Kasumi-1 (cell line): ENCODE measurements at regions not wholly inside any gene's neighbourhood (a gene's known extent, or its start where the extent isn't known, plus 50 kb on each side); places are given as distances from the start of the nearest gene placed in this dataset.

ENCODE experiments used
- DNase-seq, 2 experiments: peaks; one replicate each; lab custom pipeline; 2025; lab: John Stamatoyannopoulos, UW

GRCh38 chr2:173647681-173648311 lies 293.1 kb downstream of the CDCA7 start:
- DNase-seq: no peak

DNA sequence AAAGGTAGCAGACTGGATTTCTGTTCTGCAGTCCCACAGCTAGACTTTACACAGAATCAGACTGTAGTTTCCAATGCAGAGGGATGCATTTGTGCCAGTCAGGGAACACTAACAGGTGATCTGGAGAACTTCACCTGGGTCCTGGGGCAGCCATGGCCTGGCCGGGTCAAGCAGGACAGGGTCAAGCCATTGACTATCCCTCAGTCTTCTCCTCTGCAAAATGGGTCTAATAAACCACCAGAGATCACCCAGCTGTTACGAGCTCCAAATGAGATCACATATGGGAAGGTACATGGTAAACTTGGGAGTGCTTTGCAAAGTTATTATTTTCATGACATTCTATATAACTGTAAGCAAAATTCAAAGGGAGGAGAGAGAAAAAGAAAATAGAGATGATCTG lies 294.1 kb downstream of the CDCA7 start:
- no peak for DNase-seq

DNA sequence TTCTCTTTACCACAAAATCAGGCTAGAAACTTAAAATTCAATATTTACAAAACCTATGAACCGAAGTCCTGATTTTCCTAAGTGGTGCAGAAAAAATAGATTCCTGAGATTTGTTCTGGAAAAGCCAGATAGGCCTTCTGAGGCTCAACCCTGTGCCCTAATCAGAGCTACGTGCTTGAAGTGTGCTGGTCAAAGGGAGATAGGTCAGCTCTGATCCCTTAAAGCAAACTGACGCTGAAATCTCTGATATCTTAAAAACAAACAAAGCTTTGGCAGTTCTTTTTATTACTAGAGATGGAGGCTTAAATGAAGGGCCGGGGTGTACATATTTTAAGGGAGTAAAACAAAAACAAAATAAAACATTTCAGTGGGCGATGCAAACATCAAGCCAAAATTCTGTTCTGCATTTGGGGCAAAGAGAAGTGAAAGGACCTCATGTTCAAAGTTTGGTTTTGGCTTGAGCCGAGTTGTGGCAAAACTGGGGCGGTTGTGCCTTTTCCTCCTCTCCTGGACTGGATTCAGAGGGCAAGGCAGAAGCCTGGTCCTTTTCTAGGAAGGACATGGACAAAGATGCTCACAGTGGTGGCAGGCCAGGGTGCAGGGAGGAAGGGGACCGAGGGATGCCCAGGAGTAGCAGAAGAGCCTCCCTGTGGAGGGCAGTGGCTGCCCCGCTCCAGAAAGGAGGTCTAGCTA lies 295.0 kb downstream of the CDCA7 start:
- DNase-seq: no peak

DNA sequence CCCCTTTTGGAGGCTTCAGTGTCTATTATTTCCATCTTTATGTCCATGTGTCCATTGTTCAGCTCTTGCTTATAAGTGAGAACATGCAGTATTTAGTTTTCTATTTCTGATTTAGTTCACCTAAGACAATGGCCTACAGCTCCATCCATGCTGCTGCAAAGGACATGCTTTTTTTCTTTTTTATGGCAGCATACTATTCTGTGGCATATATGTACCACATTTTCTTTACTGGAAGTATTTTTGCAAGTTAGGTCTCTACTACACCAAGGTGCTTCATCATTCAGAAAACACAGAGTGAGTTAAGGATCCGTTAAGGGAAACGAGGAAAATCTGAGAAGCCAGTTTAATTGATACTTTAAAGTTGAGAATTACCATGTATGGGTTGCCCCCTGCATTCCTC lies 297.2 kb downstream of the CDCA7 start:
- no peak for DNase-seq

- DNase-seq: no peak
Measured at GRCh38 chr2:173652311-173652710, 297.6 kb downstream of the CDCA7 start.

GRCh38 chr2:173652767-173653431 lies 298.2 kb downstream of the CDCA7 start:
- no peak for DNase-seq

DNA sequence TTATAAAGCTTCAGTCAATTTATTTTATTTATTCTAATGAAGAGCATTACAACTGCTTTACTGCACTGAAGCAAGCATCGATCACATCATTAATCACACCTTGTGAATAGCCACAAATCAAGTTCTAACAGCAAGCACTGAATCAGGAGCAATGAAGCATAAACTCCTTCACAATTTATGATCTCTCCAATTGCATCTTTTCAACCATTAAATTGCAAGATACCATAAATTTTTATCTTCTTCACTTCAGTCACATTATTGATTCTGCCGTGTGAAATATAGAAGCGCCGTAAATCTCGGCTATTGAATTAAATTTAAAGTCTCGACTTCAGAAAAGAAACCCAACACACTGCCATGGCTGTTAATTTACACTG lies 298.7 kb downstream of the CDCA7 start:
- no peak for DNase-seq

GRCh38 chr2:173654161-173654895 lies 299.7 kb downstream of the CDCA7 start:
- DNase-seq: no peak

DNA sequence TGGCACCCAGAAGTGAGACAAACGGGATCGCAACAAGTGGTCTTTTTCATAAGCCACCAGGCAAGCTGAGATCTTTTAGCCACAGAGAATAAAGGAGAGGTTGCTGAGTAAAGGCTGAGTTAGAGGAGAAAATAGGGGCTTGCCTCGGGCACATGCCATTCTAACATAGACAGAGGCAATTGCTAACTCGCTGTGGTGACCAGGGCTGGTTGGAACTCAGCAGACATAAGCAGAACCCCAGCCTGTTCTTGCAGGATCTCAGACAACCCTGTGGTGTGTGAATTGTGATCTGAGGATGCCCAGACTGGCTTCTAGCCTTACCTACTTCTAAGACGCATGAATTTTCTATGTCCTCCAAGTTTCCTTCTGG lies 300.2 kb downstream of the CDCA7 start:
- no peak for DNase-seq

GRCh38 chr2:173656086-173656485 lies 301.4 kb downstream of the CDCA7 start:
- no peak for DNase-seq

- no peak for DNase-seq
Measured at GRCh38 chr2:173657996-173658717, 303.5 kb downstream of the CDCA7 start.

DNA sequence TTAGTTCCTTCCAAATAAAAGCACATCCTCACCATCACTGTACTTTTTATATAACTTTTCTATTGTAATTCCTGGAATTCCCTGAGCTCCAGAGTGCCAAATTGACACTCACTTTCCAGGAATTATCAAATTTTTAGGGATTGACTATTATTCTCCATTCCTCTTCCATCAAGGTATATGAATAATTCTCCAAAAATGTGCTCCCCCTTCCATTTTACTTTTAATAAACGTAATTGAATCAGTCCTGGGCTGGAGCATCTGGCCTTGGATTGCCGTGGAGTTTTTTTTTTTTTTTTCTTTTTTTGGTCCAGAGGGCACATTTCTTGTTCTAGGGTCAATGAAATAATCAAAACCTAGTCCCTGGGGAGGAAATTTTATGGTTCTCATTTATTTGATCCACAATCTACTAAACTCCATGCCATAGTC lies 304.3 kb downstream of the CDCA7 start:
- DNase-seq: no peak

DNA sequence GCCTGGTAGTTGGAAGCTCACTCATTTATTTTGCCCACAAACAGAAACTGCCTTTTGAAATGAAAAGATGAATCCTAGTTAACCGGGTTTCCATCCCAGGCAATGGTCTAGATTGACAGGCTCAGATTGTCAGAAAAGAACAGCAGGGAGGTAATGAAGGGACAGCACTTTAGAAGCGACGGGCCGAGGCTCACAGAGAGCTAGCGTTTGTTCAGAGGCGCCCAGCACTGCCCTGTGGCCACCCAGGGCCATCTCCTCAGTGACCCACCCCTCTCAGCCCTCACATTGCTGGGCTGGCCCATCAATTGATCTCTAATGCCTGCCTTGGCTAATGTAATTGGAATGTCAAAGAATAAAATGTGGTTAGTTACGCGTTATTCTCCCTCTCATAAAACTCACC lies 304.8 kb downstream of the CDCA7 start:
- DNase-seq: no peak

- DNase-seq: no peak
Measured at GRCh38 chr2:173661586-173661985, 303.6 kb downstream of the SP3 start.

GRCh38 chr2:173663353-173663752 lies 301.8 kb downstream of the SP3 start:
- no peak for DNase-seq

DNA sequence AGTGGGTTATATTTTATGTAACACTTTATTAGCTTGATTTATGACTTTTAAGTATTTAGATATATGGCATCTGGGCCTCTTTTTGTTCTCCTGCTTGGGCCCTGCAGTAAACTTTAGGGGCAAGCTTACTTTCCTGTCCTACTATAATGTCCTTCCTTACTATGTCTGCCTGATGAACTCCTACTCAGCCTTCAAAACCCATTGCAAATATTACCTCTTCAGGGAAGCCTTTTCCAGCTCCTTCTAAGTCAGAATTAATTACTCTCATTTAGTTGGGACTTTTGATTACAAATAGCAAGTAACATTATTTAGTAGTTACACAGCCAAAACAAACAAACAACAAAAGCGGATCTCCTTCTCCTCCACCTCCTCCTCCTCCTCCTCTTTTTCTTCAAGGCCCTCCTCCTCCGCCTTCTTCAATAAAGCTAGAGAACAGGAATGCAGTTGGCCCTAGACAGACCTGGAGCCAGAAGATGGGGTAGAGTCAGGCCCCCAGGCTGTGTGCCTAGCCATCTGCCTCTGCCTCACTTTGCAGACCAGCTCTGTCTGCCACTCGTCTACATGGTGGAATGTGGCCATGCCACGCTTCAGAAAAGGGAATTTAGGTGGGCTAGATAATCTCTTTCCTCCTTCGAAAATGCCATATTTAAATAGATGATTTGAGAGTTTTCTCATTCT lies 301.2 kb downstream of the SP3 start:
- DNase-seq: no peak

DNA sequence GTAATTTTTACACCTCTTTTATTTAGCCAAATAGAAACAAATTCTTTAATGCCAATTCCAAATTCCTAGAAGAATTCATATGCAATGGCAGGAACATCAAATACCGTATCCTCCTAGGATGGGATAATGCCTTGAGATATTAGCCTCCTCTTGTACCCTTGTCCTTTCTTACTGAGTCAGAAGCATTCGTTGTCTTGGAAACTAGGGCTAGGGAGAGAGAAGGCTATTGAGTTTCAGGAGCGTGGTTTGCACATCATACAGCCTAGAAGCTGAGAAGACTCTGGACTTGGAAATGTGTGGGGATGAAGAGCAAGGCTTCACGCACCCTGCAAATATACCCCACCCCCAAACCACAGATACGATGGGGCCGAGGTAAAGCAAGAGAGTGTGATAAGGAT lies 300.7 kb downstream of the SP3 start:
- DNase-seq: no peak

DNA sequence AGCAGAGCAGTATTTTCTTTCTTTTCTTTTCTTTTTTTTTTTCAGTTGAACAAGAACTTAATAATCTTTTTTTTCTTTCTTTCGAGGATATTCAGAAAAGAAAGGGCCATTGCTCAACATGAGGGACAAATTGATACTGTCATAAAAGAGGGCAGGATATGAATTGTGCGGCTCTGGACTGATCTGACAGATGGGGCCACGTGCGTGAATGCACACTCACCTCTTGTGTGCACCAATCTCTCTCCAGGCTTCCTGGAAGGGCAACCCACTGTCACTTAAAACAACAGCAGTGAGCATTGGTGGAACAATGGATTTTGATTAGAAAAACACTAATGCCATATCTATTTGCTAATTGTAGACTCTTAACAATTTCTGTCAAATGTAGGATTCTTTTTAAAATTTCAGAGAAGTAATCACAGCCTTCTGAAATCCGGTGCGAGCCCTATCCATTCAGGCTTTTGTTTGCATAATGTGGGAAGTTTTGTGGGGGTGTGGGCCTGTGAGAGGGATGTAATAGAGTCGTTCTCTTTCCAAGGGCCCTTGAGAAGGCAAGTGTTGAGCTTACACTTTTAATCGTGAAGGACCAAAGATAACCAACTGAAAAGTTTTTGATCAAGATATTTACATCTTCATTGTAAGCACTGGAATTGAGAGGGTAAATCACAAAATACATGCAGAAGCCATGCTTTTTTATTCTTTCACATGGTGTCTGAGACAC lies 298.8 kb downstream of the SP3 start:
- no peak for DNase-seq

- DNase-seq: no peak
Measured at GRCh38 chr2:173667014-173667413, 298.2 kb downstream of the SP3 start.

GRCh38 chr2:173667415-173667814 lies 297.8 kb downstream of the SP3 start:
- peak; percentile 18 to 19 for DNase-seq

- DNase-seq: no peak
Measured at GRCh38 chr2:173669271-173669853, 295.8 kb downstream of the SP3 start.
